Right renal pelvis (tissue), 4 donors: ENCODE measurements at regions not wholly inside any gene's neighbourhood (a gene's known extent, or its start where the extent isn't known, plus 50 kb on each side); places are given as distances from the start of the nearest gene placed in this dataset.
"Not testable (repeated sequence)": the region's sequence is repeated elsewhere in the genome, so short reads cannot be mapped to it uniquely, and the experiment has no call there.

Source experiments
- DNase-seq, 4 donors: peaks; one replicate each; pipeline ENCODE4 v3.0.0-alpha.2; 2013; ENCODE audit warnings: low read depth in 4 of 4, low spot score in 3 of 4, missing footprints in 1 of 4

- DNase-seq = no peak
These were observed 718.1 kb downstream of the SMARCA1 start for GRCh38 chrX:128805236-128805635.

- DNase-seq = no peak
These were observed 718.5 kb downstream of the SMARCA1 start for GRCh38 chrX:128804828-128805227.

GRCh38 chrX:128800138-128800537, 723.2 kb downstream of the SMARCA1 start:
- DNase-seq = no peak

- DNase-seq = not testable (repeated sequence)
These were observed 730.9 kb upstream of the ACTRT1 start for GRCh38 chrX:128783139-128783538.

- DNase-seq = no peak
These were observed 729.3 kb upstream of the ACTRT1 start for GRCh38 chrX:128781506-128781905.

GRCh38 chrX:128780934-128781333, 728.7 kb upstream of the ACTRT1 start:
- DNase-seq = no peak

GRCh38 chrX:128769495-128769894, 717.3 kb upstream of the ACTRT1 start:
- DNase-seq = no peak

- no peak for DNase-seq
These were observed 707.5 kb upstream of the ACTRT1 start for GRCh38 chrX:128759745-128760144.

GRCh38 chrX:128759177-128759576, 707.0 kb upstream of the ACTRT1 start:
- no peak for DNase-seq

GRCh38 chrX:128754130-128754529, 701.9 kb upstream of the ACTRT1 start:
- DNase-seq = no peak

- no peak for DNase-seq
These were observed 687.3 kb upstream of the ACTRT1 start for GRCh38 chrX:128739539-128739938.

- no peak for DNase-seq
These were observed 676.7 kb upstream of the ACTRT1 start for GRCh38 chrX:128728943-128729342.

GRCh38 chrX:128717635-128718578, 665.7 kb upstream of the ACTRT1 start:
- DNase-seq = no peak

- no peak for DNase-seq
These were observed 662.2 kb upstream of the ACTRT1 start for GRCh38 chrX:128714425-128714824.

- DNase-seq = no peak
These were observed 647.6 kb upstream of the ACTRT1 start for GRCh38 chrX:128699716-128700285.

GRCh38 chrX:128698573-128699181, 646.5 kb upstream of the ACTRT1 start:
- no peak for DNase-seq

GRCh38 chrX:128691872-128692271, 639.7 kb upstream of the ACTRT1 start:
- no peak for DNase-seq

- no peak for DNase-seq
These were observed 633.2 kb upstream of the ACTRT1 start for GRCh38 chrX:128685387-128685786.

- DNase-seq = no peak
These were observed 624.4 kb upstream of the ACTRT1 start for GRCh38 chrX:128676651-128677050.

- not testable (repeated sequence) for DNase-seq
These were observed 622.3 kb upstream of the ACTRT1 start for GRCh38 chrX:128674326-128675086.

- DNase-seq = no peak
These were observed 612.0 kb upstream of the ACTRT1 start for GRCh38 chrX:128664211-128664610.
